Hematopoietic multipotent progenitor cell treated with erythropoietin and hydrocortisone succinate and interleukin-3 and kit ligand, for 8 days (in vitro differentiated cells): ENCODE measurements at regions not wholly inside any gene's neighbourhood (a gene's known extent, or its start where the extent isn't known, plus 50 kb on each side); places are given as distances from the start of the nearest gene placed in this dataset.
A peak's percentile ranks its signal among the peaks of the same experiment; 100 is the strongest.
"Not testable (repeated sequence)": the region's sequence is repeated elsewhere in the genome, so short reads cannot be mapped to it uniquely, and the experiment has no call there.

ENCODE experiments used
- DNase-seq: peaks from one replicate; pipeline ENCODE4 v3.0.0-alpha.2; 2015

DNA sequence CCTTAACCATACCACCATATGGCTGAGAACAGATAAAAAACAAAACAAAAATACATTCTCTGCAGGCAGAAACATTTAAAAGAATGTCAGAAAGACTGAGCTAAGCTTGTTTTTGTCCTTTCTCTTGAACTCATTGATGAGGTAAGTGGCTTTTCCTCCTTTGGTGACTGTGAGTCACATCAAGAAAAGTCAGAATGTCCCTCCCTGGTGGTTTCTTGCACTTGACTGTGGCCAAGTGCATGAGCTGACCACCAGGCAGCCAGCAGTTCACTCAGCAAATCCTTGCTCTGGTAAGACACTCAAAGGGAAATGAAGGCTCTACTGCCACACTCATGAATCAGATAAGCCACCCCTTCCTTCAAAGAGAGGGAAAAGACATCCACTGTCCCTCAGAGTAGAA, 970.9 kb downstream of the TAF11L14 start:
- DNase-seq, result no peak

DNA sequence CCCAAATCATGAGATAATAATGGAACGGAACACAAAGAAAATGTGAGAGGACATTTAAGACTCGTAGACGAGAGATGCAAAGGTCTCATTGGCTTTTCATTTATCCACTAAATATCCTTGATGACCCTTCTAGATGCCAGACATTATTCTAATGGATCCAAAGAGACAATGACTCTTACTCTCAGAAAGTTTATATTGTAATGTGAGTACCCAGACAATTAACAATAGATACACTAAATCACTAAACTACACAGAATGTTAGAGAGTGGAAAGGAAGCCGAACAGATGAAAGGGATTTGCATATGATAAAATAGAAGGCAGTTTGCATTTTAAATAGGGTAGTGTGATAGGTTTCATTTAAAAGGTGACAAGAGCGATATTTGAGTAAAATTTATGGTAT, 973.3 kb downstream of the TAF11L14 start:
- DNase-seq, result no peak

DNA sequence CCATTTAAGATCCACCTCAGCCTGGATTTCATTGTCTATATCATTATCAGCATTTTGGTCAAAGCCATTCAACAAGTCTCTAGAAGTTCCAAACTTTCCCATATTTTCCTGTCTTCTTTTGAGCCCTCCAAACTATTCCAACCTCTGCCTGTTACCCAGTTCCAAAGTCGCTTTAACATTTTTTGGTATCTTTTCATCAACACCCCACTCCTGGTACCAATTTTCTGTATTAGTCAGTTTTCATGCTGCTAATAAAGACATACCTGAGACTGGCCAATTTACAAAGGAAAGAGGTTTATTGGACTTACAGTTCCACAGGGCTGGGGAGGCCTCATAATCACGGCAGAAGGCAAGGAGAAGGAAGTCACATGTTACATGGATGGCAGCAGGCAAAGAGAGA, 982.9 kb downstream of the TAF11L14 start:
- DNase-seq, result not testable (repeated sequence)

DNA sequence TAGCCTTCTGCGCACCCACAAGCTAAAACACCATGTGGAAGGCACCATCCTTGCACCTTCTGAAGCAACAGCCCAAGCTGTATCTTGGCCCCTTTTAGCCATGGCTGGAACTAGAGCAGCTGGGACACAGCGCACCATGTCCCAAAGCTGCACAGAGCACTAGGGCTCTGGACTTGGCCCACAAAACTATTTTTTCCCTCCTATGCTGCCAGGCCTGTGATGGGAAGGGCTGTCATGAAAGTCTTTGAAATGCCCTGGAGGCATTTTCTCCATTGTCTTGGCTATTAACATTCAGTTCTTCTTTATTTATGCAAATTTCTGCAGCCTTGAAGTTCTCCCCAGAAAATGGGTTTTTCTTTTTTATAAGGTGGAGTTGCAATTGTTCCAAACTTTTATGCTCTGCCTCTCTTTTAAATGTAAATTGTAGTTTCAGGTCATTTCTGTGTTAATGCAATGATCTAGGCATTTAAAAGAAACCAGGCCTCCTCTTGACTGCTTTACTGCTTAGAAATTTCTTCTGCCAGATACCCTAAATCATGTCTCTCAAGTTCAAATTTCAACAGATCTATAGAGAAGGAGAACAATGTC, 996.3 kb downstream of the TAF11L14 start:
- no peak for DNase-seq

DNA sequence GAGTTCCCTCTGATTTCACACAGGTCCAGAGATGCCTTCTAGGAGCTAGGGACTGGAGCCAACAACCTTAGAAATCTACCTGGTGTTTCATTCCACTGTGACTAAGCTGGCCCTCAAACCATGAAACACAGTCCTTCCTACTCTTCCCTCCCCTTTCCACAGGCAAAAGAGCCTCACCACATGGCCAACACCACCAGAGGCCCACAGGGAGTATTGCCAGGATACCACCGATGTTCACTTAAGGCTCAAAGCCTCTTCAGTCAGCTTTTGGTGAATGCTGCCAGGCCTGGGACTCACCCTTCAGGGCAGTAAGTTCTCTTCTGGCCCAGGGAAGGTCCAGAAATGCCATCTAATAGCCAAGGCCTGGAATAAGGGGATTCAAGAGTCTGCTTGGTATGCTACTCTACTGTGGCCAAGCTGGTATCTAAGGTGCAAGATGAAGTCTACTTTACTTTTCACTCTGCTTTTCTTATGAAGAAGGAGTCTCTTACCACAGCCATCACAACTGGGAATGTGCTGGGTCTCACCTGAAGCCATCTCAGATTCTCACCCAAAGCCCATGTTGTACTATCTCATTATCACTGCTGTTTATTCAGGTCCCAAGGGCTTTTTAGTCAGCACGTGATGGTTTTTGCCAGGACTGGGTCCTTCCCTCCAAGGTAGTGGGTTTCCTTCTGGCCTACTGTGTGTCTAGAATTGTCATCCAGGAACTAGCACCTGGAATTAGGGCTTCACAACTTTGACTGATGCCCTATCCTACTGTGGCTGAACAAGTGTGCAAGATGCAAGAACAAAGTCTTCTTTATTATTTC, 1018.4 kb downstream of the TAF11L14 start:
- DNase-seq, result no peak

DNA sequence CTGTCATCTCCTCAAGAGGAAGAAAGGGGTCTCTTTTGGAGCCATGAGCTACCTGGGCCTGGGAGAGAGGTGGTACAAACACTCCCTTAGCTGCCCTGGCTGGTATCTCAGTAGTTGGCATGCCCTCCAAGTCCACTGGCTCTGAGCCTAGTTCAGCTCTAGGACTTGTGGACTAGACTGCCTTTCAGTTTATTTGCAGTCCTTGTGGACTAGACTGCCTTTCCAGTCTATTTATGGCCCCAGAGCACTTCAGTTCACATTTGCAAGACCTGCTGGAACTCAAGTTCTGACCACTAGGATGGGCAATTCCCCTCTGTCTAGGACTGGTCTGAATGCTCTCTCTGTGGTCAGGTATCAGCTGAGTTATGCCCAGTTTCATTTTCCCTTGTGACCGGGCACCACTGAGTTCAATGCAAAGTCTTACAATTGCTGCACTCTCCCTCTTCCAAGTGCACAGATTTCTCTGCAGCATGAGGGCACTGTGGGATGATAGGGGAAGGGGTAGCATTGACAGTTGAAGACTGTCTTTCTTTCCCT, 1019.0 kb downstream of the TAF11L14 start:
- no peak for DNase-seq

DNA sequence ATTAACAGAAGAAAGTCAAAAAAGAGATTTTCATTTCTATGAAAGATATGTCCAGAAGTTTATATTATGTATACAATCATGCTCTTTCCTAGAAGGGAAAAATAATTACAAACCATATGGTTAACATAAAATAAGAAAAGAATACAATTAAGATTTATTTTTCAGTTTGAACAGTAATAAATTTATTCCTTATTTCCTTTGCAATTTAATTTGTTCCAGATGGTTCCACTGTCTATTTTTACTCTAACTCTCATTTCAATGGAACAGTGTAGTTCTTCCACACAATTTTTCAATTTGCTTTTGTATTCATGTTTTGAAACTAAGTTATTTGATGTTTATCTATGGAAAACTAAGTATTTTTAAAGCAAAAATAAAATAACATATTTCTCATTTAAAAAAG, 1026.3 kb downstream of the TAF11L14 start:
- no peak for DNase-seq

DNA sequence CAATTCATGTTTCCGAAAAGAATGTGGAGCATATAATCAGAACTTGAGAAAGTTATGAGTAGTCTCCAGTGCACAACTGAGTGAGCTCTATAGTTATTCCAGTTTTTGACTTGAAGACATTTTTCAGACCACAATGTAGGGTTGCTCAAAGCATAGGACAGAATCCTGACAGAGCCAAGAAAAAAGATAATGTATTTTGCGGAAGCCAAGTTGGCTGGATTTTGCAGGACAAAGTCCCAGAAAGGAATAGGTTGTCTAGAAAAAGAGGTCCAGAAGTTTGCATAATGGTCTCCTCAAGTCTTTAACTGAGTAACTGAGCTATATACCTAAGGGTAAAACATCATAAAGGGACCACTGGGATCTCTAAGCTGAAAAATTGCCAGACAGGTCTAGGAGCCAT, 1028.0 kb downstream of the TAF11L14 start:
- DNase-seq, result no peak

DNA sequence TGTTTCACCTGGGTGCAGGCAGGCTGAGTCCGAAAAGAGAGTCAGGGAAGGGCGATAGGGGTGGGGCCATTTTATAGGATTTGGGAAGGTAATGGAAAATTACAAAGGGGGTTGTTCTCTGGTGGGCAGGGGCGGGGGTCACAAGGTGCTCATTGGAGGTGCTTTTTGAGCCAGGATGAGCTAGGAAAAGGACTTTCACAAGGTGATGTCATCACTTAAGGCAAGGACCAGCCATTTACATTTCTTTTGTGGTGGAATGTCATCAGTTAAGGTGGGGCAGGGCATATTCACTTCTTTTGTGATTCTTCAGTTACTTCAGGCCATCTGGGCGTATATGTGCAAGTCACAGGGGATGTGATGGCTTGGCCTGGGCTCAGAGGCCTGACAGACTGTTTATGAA, 1040.0 kb downstream of the TAF11L14 start:
- DNase-seq, result not testable (repeated sequence)

DNA sequence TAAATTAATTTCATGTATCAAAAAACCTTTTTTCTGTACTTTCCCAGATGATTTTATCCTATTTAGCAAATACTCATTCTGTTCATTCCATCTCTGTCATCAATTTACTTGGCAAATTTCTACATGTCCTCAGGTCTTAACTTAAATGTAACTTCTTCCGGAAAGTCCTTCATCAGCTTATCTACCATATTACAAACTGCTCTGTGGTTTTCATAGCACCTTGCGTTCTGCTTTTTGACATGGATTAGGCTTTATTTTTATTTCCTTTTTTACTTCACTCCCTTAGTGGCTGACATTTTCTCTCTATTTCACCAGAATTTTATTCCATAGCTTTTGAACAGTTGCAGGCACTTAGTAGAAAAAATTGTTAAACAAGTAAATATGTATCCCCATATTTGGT, 1040.8 kb downstream of the TAF11L14 start:
- DNase-seq, result peak; percentile 5

GRCh38 chr5:18686253-18686652, 1052.0 kb downstream of the TAF11L14 start:
- DNase-seq, result no peak

- DNase-seq, result no peak
These were observed 1053.2 kb downstream of the TAF11L14 start for GRCh38 chr5:18687429-18687828.

DNA sequence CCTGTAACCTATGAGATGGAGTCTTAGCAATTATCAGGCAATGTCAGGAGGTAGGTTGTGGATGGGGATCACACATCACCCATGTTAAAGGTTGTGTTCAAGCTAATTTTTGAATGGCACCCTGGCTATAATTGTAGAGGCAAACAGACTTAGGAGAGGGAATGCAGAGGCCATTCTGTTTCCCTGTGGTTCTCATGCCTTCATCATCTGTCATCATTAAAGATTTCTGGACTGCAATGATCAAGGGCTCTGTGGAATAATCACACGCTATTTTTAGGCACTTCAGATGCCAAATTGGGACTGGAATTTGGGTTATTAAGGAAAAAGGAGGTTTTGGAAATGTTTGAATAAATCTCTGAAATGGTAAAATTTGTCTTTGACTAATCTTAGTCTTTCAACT, 1065.4 kb downstream of the TAF11L14 start:
- DNase-seq, result no peak

- DNase-seq, result no peak
These were observed 1068.6 kb downstream of the TAF11L14 start for GRCh38 chr5:18702821-18703220.

- DNase-seq, result no peak
These were observed 1078.8 kb downstream of the TAF11L14 start for GRCh38 chr5:18712936-18713485.

GRCh38 chr5:18720002-18720401, 1085.7 kb downstream of the TAF11L14 start:
- DNase-seq, result no peak

DNA sequence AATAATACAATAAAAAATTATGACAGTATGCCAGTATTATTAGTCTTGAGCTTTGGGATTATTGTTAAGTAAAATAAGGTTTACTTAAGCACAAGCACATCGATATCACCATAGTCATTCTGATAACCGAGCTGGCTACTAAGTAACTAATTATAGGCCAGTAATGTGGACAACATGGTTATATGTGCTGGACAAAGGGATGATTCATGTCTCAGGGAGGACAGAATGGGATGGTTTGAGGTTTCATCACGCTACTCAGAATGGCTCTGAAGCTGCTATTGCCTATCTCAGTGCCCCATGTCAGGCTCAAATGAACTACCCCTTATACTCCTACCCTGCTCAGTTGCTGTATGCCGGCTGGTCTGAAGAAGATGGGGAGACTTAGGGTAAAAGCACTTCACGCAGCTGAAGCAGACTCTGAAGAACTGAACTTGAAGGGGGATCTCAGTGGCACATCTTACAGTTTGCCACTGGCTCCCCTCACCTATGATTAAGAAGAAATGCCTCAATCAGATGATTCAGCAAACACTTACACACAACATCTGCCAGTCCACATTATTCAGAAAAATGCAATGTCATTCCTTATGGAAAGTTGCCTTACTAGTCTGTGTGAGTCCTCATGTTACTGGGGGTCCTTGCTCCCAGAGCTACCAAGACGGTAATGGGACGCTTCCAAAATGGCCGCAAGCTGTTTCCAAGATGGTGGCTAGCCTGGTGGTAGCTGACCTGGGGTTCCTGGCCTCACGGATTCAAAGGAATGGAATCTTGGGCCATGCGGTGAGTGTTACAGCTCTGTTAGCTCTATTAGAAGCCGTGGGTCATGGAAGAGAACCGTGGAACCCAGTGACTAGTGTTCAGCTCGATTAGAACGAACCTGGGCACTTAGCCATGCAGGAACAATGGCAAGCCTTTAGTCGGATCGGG, 1098.6 kb downstream of the TAF11L14 start:
- DNase-seq, result peak; percentile 2

DNA sequence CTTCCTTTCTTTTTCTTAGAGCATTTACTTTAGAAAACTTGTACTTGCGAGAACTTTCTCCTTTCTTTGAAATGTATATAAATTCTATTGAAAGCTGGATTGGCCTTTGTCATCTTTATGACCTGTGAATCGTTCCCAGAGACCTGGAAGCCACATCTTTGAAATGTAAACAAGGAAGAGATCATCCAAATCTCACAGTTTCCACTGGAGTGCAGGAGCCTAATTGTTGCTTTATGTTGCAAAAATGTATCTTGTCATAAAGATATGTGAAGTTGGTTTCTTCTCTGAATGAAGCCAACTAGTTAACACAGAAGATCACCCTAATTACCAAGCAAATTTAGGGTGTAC, 1101.8 kb downstream of the TAF11L14 start:
- DNase-seq, result no peak

GRCh38 chr5:18736736-18737135, 1102.5 kb downstream of the TAF11L14 start:
- not testable (repeated sequence) for DNase-seq

- no peak for DNase-seq
These were observed 1106.0 kb downstream of the TAF11L14 start for GRCh38 chr5:18740301-18740700.

DNA sequence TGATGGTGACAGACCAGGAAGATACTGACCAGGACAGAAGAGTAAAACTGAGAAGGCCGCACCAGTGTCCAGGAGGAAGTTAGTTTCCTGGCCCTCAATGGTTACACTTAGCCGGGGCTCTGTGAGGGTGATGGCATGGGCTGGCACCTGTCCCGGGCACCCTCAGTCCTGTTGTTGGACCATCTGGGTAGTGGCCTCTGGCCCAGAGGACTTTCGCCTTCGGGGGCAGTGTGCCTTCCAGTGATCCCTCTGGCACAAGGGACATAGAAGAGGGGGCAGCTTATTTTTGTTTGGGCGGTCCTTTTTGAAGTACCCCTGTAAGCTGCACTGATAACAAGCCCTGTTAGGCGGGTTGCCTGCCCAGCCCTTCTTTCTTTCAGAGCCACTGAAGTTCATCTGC, 1108.6 kb downstream of the TAF11L14 start:
- no peak for DNase-seq

- peak; percentile 7 for DNase-seq
These were observed 1110.2 kb downstream of the TAF11L14 start for GRCh38 chr5:18744441-18744840.
